HepG2 (cell line): ENCODE measurements at regions not wholly inside any gene's neighbourhood (a gene's known extent, or its start where the extent isn't known, plus 50 kb on each side); places are given as distances from the start of the nearest gene placed in this dataset.
"Not testable (repeated sequence)": the region's sequence is repeated elsewhere in the genome, so short reads cannot be mapped to it uniquely, and the experiment has no call there.

Source experiments
- ATAC-seq: fragments of 200-7000 bp; cut with Tn5 transposase; 3 replicates; pipeline ENCODE4 v1.9.1; 2020; ENCODE audit warnings: mild to moderate bottlenecking, moderate library complexity
- BruUV-seq: library from RNA; stranded (reverse); fragments of 400-500 nt; replicated peaks from 2 replicates; lab custom pipeline; 2021; lab: Mats Ljungman, UMichigan
- CTCF ChIA-PET: fragments of 300-600 bp; formaldehyde crosslinking; extraction: SDS; loops from one replicate; lab custom pipeline; 2021; ENCODE audit warnings: low total read pairs, inconsistent platforms, low intra/inter-chr PET ratio; lab: Yijun Ruan, JAX
- POLR2A ChIA-PET: fragments of 350-600 bp; sonication (Branson Sonifier 250); formaldehyde crosslinking; loops from one replicate; lab custom pipeline; 2020; ENCODE audit warnings: antibody characterized with exemption, inconsistent platforms; lab: Yijun Ruan, JAX
- DNase-seq: peaks from one replicate; pipeline ENCODE4 v3.0.0-alpha.2; 2015; ENCODE audit warnings: low spot score
- FAIRE-seq: peaks from 3 replicates; lab custom pipeline; 2011; peaks lifted over from hg19 to GRCh38; lab: Jason Lieb, UNC
- H2AFZ ChIP-seq: one replicate; pipeline ENCODE4 v1.6.1; 2011; ENCODE audit warnings: low read length, inconsistent platforms
- H3K27ac ChIP-seq: fragments of 300-600 bp; 3 replicates; pipeline ENCODE4 v1.8.0; 2011; ENCODE audit warnings: mixed run types, mild to moderate bottlenecking, mixed read lengths, low read length, inconsistent platforms; ENCODE audit not compliant: insufficient read depth; ENCODE audit errors: extremely low read length
- H3K27me3 ChIP-seq, 2 experiments: fragments of 200-600 bp in 1 of 2; 2 replicates in 1 of 2; 3 replicates in 1 of 2; pipeline versions ENCODE4 v1.6.0 to v1.8.0; 2011; ENCODE audit warnings: low read length in 2 of 2, mild to moderate bottlenecking in 2 of 2, moderate library complexity in 2 of 2, inconsistent platforms in 1 of 2; ENCODE audit not compliant: insufficient read depth in 2 of 2, control insufficient read depth in 1 of 2
- H3K36me3 ChIP-seq, 2 experiments: fragments of 200-600 bp in 1 of 2; replicated peaks in 1 of 2; 2 replicates in 1 of 2; 3 replicates in 1 of 2; pipeline versions ENCODE4 v1.5.1 to v1.8.0; 2011; ENCODE audit warnings: low read length in 2 of 2, inconsistent platforms in 1 of 2; ENCODE audit not compliant: insufficient read depth in 2 of 2, control insufficient read depth in 1 of 2
- H3K4me1 ChIP-seq: 2 replicates; pipeline ENCODE4 v1.5.1; 2012; ENCODE audit warnings: low read length, inconsistent platforms; ENCODE audit not compliant: insufficient read depth
- H3K4me2 ChIP-seq: 2 replicates; pipeline ENCODE4 v1.6.0; 2011; ENCODE audit warnings: low read depth, low read length, inconsistent platforms
- H3K4me3 ChIP-seq, 3 experiments: fragments of 200-600 bp in 1 of 3; sonication (generic), shearing (Covaris generic) in 1 of 3; replicated peaks in 1 of 3; 2 replicates each; pipeline ENCODE4 v1.5.1; 2011 to 2016; ENCODE audit warnings: low read length in 3 of 3, inconsistent platforms in 2 of 3, low read depth in 2 of 3, mild to moderate bottlenecking in 2 of 3, control low read depth in 1 of 3, mixed read lengths in 1 of 3; ENCODE audit not compliant: insufficient read depth in 1 of 3
- H3K79me2 ChIP-seq: one replicate; pipeline ENCODE4 v1.6.1; 2011; ENCODE audit warnings: low read length, inconsistent platforms; ENCODE audit not compliant: insufficient read depth
- H3K9ac ChIP-seq: 2 replicates; pipeline ENCODE4 v1.6.0; 2011; ENCODE audit warnings: mild to moderate bottlenecking, low read depth, low read length, inconsistent platforms; ENCODE audit not compliant: insufficient read depth
- H3K9me3 ChIP-seq: 2 replicates; pipeline ENCODE4 v1.5.1; 2012; ENCODE audit warnings: mild to moderate bottlenecking, low read length
- H4K20me1 ChIP-seq: 2 replicates; pipeline ENCODE4 v1.6.0; 2011; ENCODE audit warnings: inconsistent platforms, mild to moderate bottlenecking, low read length, moderate library complexity; ENCODE audit not compliant: insufficient read depth
- FOXO1 ChIP-seq: sonication (generic); formaldehyde crosslinking; IDR thresholded peaks from 2 replicates; pipeline ENCODE4 v1.4.0; 2020; ENCODE audit warnings: missing genetic modification reagents
- TRAFD1 ChIP-seq: sonication (generic); formaldehyde crosslinking; IDR thresholded peaks from 2 replicates; pipeline ENCODE4 v1.5.1; 2020; ENCODE audit warnings: missing genetic modification reagents, mild to moderate bottlenecking, borderline replicate concordance
- ZNF431 ChIP-seq: sonication (generic); formaldehyde crosslinking; IDR thresholded peaks from 2 replicates; pipeline ENCODE4 v1.9.0; 2022; ENCODE audit warnings: missing genetic modification reagents, low read depth, mild to moderate bottlenecking, borderline replicate concordance
- ZNF569 ChIP-seq: sonication (generic); formaldehyde crosslinking; IDR thresholded peaks from 2 replicates; pipeline ENCODE4 v1.5.0; 2020; ENCODE audit warnings: mild to moderate bottlenecking, missing genetic modification reagents, moderate library complexity, borderline replicate concordance
- WGBS: methylation state at CpG from one replicate; pipeline ENCODE4 v1.1.6; 2017; ENCODE audit warnings: low lambda C conversion rate; 5-methylcytosine and 5-hydroxymethylcytosine counted together
- in situ Hi-C: cut with HindIII; loops from 2 replicates; pipeline ENCODE4 v1.10.0; 2017; ENCODE audit warnings: low pct_unique_long_range_greater_than_20kb; ENCODE audit not compliant: extremely low pct_ligation_motif_present
- intact Hi-C: fragments of 100-400 bp; cut with micrococcal nuclease; formaldehyde crosslinking; loops from one replicate; pipeline ENCODE4 v1.10.0; 2022; ENCODE audit not compliant: unreplicated experiment

DNA sequence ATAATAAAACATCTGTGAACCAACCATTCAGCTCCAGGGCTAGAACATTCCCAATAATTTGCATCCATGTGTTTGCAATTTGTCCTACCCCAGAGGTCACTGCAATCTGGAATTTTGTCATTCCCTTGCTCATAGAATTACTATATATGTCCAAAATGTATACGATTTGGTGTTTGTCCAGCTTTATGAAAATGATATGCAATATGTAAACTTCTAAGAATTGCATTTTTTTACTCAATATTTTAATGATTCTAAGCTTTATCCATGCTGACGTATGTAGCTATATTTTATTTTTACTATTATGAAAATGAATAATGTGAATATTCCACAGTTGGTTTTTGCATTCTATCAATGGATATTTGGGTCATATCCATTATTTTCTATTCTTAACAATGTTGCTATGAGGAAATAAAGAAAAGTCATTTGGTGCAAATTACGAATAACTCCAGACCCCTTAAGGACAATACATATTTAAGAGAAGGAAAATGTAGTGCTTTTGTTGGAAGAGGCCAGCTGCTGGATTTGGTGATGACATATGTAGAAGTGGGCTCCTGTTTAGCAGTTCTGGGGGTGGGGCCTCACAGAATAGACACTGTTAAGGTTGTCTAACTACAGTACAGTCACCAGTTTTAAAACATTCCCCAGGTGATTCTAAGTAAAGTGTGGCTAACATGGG, 139.4 kb downstream of the SLC38A4 start (continued):
- TF ChIP-seq TRAFD1 (CRISPR knock-in tag) (no peak), ZNF569 (CRISPR knock-in tag) (no peak), FOXO1 (CRISPR knock-in tag) (no peak)
- TF ChIP-seq, all 625 proteins: peak for 0

DNA sequence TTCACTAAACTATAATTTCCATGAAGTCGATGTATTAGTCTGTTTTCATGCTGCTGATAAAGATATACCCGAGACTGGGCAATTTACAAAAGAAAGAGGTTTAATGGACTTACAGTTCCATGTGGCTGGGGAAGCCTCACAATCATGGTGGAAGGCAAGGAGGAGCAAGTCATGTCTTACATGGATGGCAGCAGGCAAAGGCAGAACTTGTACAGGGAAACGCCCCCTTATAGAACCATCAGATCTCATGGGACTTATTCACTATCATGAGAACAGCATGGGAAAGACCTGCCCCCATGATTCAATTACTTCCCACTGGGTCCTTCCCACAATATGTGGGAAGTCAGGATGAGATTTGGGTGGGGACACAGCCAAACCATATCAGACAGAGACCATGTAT, 141.6 kb downstream of the SLC38A4 start:
- DNase-seq, H2AFZ ChIP-seq, ATAC-seq, H3K36me3 ChIP-seq, BruUV-seq, CTCF ChIA-PET, FAIRE-seq, H3K27ac ChIP-seq, H3K4me1 ChIP-seq, H3K4me2 ChIP-seq, H3K79me2 ChIP-seq, POLR2A ChIA-PET, H3K9ac ChIP-seq, H3K4me3 ChIP-seq, intact Hi-C loops, in situ Hi-C loops, H3K9me3 ChIP-seq, H4K20me1 ChIP-seq, H3K27me3 ChIP-seq: not testable (repeated sequence)
- TF ChIP-seq ZNF431: peak; percentile 96; the same call in 1 of the 2 replicates
- 44% methylated on average over 3 of the region's 3 CpGs for WGBS
